Kidney epithelial cell (primary cell): ENCODE measurements at regions not wholly inside any gene's neighbourhood (a gene's known extent, or its start where the extent isn't known, plus 50 kb on each side); places are given as distances from the start of the nearest gene placed in this dataset.

Source experiments
- DNase-seq: peaks from one replicate; pipeline ENCODE4 v3.0.0-alpha.2; 2010; ENCODE audit warnings: low read depth
- H3K27me3 ChIP-seq: 2 replicates; pipeline ENCODE4 v1.6.0; 2011; ENCODE audit warnings: low read length; ENCODE audit not compliant: control insufficient read depth, insufficient read depth
- H3K36me3 ChIP-seq: 2 replicates; pipeline ENCODE4 v1.5.1; 2011; ENCODE audit warnings: low read length; ENCODE audit not compliant: control insufficient read depth, insufficient read depth
- H3K4me3 ChIP-seq: 2 replicates; pipeline ENCODE4 v1.5.1; 2011; ENCODE audit warnings: low read depth, mild to moderate bottlenecking, control low read depth, low read length
- TF ChIP-seq, protein P1 (sequence below): IDR thresholded peaks from 2 replicates; pipeline ENCODE4 v1.5.1; 2011; ENCODE audit warnings: mild to moderate bottlenecking, moderate library complexity, low read length, control low read depth, inconsistent platforms; ENCODE audit not compliant: insufficient read depth, poor library complexity, severe bottlenecking

- no peak for DNase-seq
- Histone ChIP-seq H3K36me3 (no peaks in the 10 kb centered on the region), H3K4me3 (no peak overlapping the region), H3K27me3 (no peaks in the 10 kb centered on the region)
- TF ChIP-seq, protein P1, sequence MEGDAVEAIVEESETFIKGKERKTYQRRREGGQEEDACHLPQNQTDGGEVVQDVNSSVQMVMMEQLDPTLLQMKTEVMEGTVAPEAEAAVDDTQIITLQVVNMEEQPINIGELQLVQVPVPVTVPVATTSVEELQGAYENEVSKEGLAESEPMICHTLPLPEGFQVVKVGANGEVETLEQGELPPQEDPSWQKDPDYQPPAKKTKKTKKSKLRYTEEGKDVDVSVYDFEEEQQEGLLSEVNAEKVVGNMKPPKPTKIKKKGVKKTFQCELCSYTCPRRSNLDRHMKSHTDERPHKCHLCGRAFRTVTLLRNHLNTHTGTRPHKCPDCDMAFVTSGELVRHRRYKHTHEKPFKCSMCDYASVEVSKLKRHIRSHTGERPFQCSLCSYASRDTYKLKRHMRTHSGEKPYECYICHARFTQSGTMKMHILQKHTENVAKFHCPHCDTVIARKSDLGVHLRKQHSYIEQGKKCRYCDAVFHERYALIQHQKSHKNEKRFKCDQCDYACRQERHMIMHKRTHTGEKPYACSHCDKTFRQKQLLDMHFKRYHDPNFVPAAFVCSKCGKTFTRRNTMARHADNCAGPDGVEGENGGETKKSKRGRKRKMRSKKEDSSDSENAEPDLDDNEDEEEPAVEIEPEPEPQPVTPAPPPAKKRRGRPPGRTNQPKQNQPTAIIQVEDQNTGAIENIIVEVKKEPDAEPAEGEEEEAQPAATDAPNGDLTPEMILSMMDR, result no peak
Measured at GRCh38 chr9:106502930-106503329, 360.0 kb upstream of the ZNF462 start.

GRCh38 chr9:106503759-106504158 lies 359.2 kb upstream of the ZNF462 start:
- Histone ChIP-seq H3K4me3 (no peak overlapping the region), H3K27me3 (no peaks in the 10 kb centered on the region), H3K36me3 (no peaks in the 10 kb centered on the region)
- DNase-seq, result no peak
- TF ChIP-seq, protein P1, result no peak

GRCh38 chr9:106526716-106527204 lies 336.2 kb upstream of the ZNF462 start:
- Histone ChIP-seq H3K36me3 (no peaks in the 10 kb centered on the region), H3K4me3 (no peak overlapping the region), H3K27me3 (no peaks in the 10 kb centered on the region)
- DNase-seq, result no peak
- TF ChIP-seq, protein P1, result no peak

GRCh38 chr9:106528158-106528557 lies 334.8 kb upstream of the ZNF462 start:
- H3K4me3 ChIP-seq, result no peak overlapping the region
- TF ChIP-seq, protein P1, result no peak
- no peak for DNase-seq
- H3K36me3 ChIP-seq, result no peaks in the 10 kb centered on the region
- no peaks in the 10 kb centered on the region for H3K27me3 ChIP-seq

- DNase-seq, result no peak
- Histone ChIP-seq H3K27me3 (no peaks in the 10 kb centered on the region), H3K36me3 (no peaks in the 10 kb centered on the region), H3K4me3 (no peak overlapping the region)
- TF ChIP-seq, protein P1, result no peak
Measured at GRCh38 chr9:106529616-106530015, 333.4 kb upstream of the ZNF462 start.

- Histone ChIP-seq H3K36me3 (no peaks in the 10 kb centered on the region), H3K27me3 (no peaks in the 10 kb centered on the region), H3K4me3 (no peak overlapping the region)
- DNase-seq, result no peak
- TF ChIP-seq, protein P1, result no peak
Measured at GRCh38 chr9:106531491-106531890, 331.5 kb upstream of the ZNF462 start.
